Neural cell (in vitro differentiated cells): ENCODE measurements at regions not wholly inside any gene's neighbourhood (a gene's known extent, or its start where the extent isn't known, plus 50 kb on each side); places are given as distances from the start of the nearest gene placed in this dataset.

ENCODE experiments used
- H2AFZ ChIP-seq: fragments of 200-600, 300-800 bp; sonication (generic), shearing (Covaris generic); 2 replicates; pipeline ENCODE4 v1.6.0; 2014; ENCODE audit warnings: low read depth, mild to moderate bottlenecking, antibody characterized with exemption, low read length, moderate library complexity
- H3F3A ChIP-seq: fragments of 200-600 bp; shearing (Covaris generic); 2 replicates; pipeline ENCODE4 v1.6.1; 2016; ENCODE audit warnings: mild to moderate bottlenecking, moderate library complexity, mixed read lengths, antibody characterized with exemption, low read length; ENCODE audit not compliant: insufficient read depth, poor library complexity, severe bottlenecking
- H3K27ac ChIP-seq: fragments of 200-600, 300-800 bp; sonication (generic), shearing (Covaris generic); 2 replicates; pipeline ENCODE4 v1.5.1; 2014; ENCODE audit warnings: mild to moderate bottlenecking, low read length, moderate library complexity
- H3K27me3 ChIP-seq: fragments of 300-800, 200-600 bp; sonication (generic), shearing (Covaris generic); 2 replicates; pipeline ENCODE4 v1.6.0; 2014; ENCODE audit warnings: mild to moderate bottlenecking, low read depth, low read length, moderate library complexity; ENCODE audit not compliant: insufficient read depth
- H3K36me3 ChIP-seq: fragments of 300-800, 200-600 bp; sonication (generic), shearing (Covaris generic); 2 replicates; pipeline ENCODE4 v1.5.1; 2014; ENCODE audit warnings: mild to moderate bottlenecking, antibody characterized with exemption, low read length, moderate library complexity; ENCODE audit not compliant: insufficient read depth
- H3K4me2 ChIP-seq: fragments of 300-800, 200-600 bp; sonication (generic), shearing (Covaris generic); 2 replicates; pipeline ENCODE4 v1.6.0; 2014; ENCODE audit warnings: mild to moderate bottlenecking, low read length
- H3K4me3 ChIP-seq: fragments of 300-800, 200-600 bp; sonication (generic), shearing (Covaris generic); 2 replicates; pipeline ENCODE4 v1.5.1; 2014; ENCODE audit warnings: mild to moderate bottlenecking, low read length, moderate library complexity
- H3K79me2 ChIP-seq: fragments of 200-600 bp; shearing (Covaris generic); replicated peaks from 2 replicates; pipeline ENCODE4 v1.6.0; 2014; ENCODE audit warnings: mild to moderate bottlenecking, low read length, moderate library complexity; ENCODE audit not compliant: insufficient read depth
- H3K9ac ChIP-seq: fragments of 300-800, 200-600 bp; sonication (generic), shearing (Covaris generic); 2 replicates; pipeline ENCODE4 v1.6.1; 2016; ENCODE audit warnings: mild to moderate bottlenecking, low read length, mixed read lengths
- H3K9me2 ChIP-seq: fragments of 200-600 bp; shearing (Covaris generic); 2 replicates; pipeline ENCODE4 v1.6.1; 2016; ENCODE audit warnings: mild to moderate bottlenecking, low read length, mixed read lengths; ENCODE audit not compliant: insufficient read depth
- H3K9me3 ChIP-seq: fragments of 200-600, 300-800 bp; sonication (generic), shearing (Covaris generic); 2 replicates; pipeline ENCODE4 v1.6.1; 2016; ENCODE audit warnings: mild to moderate bottlenecking, mixed run types, low read length, moderate library complexity, mixed read lengths
- H4K20me1 ChIP-seq: fragments of 200-600 bp; shearing (Covaris generic); 2 replicates; pipeline ENCODE4 v1.6.1; 2016; ENCODE audit warnings: mild to moderate bottlenecking, mixed run types; ENCODE audit not compliant: insufficient read depth
- EP300 ChIP-seq: fragments of 450-650 bp; conservative IDR thresholded peaks from 2 replicates; pipeline ENCODE4 v1.6.1; 2014; ENCODE audit warnings: antibody characterized with exemption, mild to moderate bottlenecking, moderate library complexity; ENCODE audit not compliant: poor library complexity, severe bottlenecking
- EZH2 ChIP-seq: fragments of 200-600, 300-800 bp; shearing (Covaris generic), sonication (generic); IDR thresholded peaks from 2 replicates; pipeline ENCODE4 v1.6.1; 2014; ENCODE audit warnings: antibody characterized with exemption, low read length, borderline replicate concordance, mild to moderate bottlenecking; ENCODE audit not compliant: insufficient read depth, poor library complexity, severe bottlenecking
- MXI1 ChIP-seq: fragments of 450-650 bp; conservative IDR thresholded peaks from 2 replicates; pipeline ENCODE4 v1.6.1; 2014; ENCODE audit warnings: antibody characterized with exemption, mild to moderate bottlenecking; ENCODE audit not compliant: poor library complexity, severe bottlenecking
- POLR2AphosphoS5 ChIP-seq: IDR thresholded peaks from 2 replicates; pipeline ENCODE4 v1.6.1; 2012
- RAD21 ChIP-seq: fragments of 450-650 bp; conservative IDR thresholded peaks from 2 replicates; pipeline ENCODE4 v1.6.1; 2014; ENCODE audit warnings: antibody characterized with exemption, mild to moderate bottlenecking, moderate library complexity
- SMC3 ChIP-seq: fragments of 450-650 bp; conservative IDR thresholded peaks from 2 replicates; pipeline ENCODE4 v1.6.1; 2014; ENCODE audit warnings: antibody characterized with exemption, mild to moderate bottlenecking, moderate library complexity; ENCODE audit not compliant: poor library complexity
- TAF1 ChIP-seq: IDR thresholded peaks from 2 replicates; pipeline ENCODE4 v1.6.1; 2012; ENCODE audit warnings: low read depth
- TF ChIP-seq, protein P1 (sequence below): IDR thresholded peaks from 2 replicates; pipeline ENCODE4 v1.6.1; 2012; ENCODE audit warnings: borderline replicate concordance
- TF ChIP-seq, protein P2 (sequence below): fragments of 450-650 bp; IDR thresholded peaks from 2 replicates; pipeline ENCODE4 v1.5.1; 2014; ENCODE audit warnings: antibody characterized with exemption, mild to moderate bottlenecking, moderate library complexity; ENCODE audit not compliant: poor library complexity, severe bottlenecking

DNA sequence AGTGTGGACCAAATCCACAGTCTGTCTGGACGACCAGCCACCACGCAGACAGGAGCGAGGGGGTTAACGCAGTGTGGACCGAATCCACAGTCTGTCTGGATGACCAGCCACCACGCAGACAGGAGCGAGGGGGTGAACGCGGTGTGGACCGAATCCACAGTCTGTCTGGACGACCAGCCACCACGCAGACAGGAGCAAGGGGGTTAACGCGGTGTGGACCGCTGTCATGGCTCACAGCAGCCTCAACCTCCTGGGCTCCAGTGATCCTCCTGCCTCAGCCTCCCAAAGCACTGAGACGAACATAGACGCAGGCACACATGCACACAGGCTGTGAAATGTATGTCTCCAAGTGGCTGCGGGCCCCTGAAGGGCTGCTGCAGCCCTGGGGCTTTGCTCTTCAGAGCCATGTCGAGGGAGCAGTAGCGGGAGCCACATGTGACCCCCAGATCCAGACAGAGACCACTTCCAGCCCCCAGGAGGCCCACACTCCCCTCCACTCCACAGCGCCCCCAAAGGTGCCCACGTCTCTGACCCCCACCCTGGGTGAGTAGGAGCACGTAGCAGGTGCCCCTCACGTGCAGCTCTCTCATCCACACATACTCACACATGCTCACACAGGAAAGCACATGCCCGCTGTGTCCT lies 98.1 kb downstream of the YTHDF1 start:
- H2AFZ ChIP-seq: no peak overlapping the region
- H3K9me3 ChIP-seq: peaks cover 2% of the 10 kb centered on the region
- no peaks in the 10 kb centered on the region for H3K36me3 ChIP-seq
- H3K27me3 ChIP-seq: peaks cover 24% of the 10 kb centered on the region
- no peak for TF ChIP-seq EP300
- no peak for TF ChIP-seq TAF1
- no peak for TF ChIP-seq MXI1
- no peak for TF ChIP-seq EZH2
- no peak for TF ChIP-seq POLR2AphosphoS5
- TF ChIP-seq, protein P1, sequence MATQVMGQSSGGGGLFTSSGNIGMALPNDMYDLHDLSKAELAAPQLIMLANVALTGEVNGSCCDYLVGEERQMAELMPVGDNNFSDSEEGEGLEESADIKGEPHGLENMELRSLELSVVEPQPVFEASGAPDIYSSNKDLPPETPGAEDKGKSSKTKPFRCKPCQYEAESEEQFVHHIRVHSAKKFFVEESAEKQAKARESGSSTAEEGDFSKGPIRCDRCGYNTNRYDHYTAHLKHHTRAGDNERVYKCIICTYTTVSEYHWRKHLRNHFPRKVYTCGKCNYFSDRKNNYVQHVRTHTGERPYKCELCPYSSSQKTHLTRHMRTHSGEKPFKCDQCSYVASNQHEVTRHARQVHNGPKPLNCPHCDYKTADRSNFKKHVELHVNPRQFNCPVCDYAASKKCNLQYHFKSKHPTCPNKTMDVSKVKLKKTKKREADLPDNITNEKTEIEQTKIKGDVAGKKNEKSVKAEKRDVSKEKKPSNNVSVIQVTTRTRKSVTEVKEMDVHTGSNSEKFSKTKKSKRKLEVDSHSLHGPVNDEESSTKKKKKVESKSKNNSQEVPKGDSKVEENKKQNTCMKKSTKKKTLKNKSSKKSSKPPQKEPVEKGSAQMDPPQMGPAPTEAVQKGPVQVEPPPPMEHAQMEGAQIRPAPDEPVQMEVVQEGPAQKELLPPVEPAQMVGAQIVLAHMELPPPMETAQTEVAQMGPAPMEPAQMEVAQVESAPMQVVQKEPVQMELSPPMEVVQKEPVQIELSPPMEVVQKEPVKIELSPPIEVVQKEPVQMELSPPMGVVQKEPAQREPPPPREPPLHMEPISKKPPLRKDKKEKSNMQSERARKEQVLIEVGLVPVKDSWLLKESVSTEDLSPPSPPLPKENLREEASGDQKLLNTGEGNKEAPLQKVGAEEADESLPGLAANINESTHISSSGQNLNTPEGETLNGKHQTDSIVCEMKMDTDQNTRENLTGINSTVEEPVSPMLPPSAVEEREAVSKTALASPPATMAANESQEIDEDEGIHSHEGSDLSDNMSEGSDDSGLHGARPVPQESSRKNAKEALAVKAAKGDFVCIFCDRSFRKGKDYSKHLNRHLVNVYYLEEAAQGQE: no peak
- TF ChIP-seq, protein P2, sequence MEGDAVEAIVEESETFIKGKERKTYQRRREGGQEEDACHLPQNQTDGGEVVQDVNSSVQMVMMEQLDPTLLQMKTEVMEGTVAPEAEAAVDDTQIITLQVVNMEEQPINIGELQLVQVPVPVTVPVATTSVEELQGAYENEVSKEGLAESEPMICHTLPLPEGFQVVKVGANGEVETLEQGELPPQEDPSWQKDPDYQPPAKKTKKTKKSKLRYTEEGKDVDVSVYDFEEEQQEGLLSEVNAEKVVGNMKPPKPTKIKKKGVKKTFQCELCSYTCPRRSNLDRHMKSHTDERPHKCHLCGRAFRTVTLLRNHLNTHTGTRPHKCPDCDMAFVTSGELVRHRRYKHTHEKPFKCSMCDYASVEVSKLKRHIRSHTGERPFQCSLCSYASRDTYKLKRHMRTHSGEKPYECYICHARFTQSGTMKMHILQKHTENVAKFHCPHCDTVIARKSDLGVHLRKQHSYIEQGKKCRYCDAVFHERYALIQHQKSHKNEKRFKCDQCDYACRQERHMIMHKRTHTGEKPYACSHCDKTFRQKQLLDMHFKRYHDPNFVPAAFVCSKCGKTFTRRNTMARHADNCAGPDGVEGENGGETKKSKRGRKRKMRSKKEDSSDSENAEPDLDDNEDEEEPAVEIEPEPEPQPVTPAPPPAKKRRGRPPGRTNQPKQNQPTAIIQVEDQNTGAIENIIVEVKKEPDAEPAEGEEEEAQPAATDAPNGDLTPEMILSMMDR: no peak
- no peak for TF ChIP-seq RAD21
- H3K79me2 ChIP-seq: no peaks in the 10 kb centered on the region
- no peak overlapping the region for H3K9ac ChIP-seq
- no peak overlapping the region for H3K27ac ChIP-seq
- H3F3A ChIP-seq: no peaks in the 10 kb centered on the region
- H4K20me1 ChIP-seq: no peaks in the 10 kb centered on the region
- no peak overlapping the region for H3K4me2 ChIP-seq
- no peaks in the 10 kb centered on the region for H3K9me2 ChIP-seq
- no peak overlapping the region for H3K4me3 ChIP-seq

DNA sequence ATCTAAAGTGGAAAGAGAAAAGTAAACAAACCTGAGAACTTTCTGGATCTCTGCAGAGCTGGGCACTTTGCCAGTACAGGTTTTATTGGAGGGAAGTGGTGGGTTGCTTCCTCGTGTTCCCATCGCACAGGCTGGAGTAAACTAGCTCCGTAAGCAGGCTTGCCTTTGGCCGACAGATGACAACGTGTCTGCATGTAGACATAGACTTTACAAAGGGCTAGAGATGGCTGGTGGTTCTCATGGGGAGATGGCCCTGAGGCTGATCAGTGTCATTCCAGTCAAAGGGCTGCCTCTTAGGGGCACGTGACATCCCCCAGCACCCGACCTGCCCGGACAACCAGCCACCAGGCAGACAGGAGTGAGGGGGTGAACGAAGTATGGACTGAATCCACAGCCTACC lies 98.8 kb downstream of the YTHDF1 start:
- no peaks in the 10 kb centered on the region for H3K36me3 ChIP-seq
- H3K9ac ChIP-seq: no peak overlapping the region
- H3K9me3 ChIP-seq: peaks cover 3% of the 10 kb centered on the region
- no peak overlapping the region for H2AFZ ChIP-seq
- H3K79me2 ChIP-seq: no peaks in the 10 kb centered on the region
- no peak for TF ChIP-seq EZH2
- TF ChIP-seq, protein P2: no peak
- no peak for TF ChIP-seq SMC3
- no peak for TF ChIP-seq POLR2AphosphoS5
- no peak for TF ChIP-seq MXI1
- no peak for TF ChIP-seq TAF1
- TF ChIP-seq, protein P1: no peak
- no peak for TF ChIP-seq EP300
- TF ChIP-seq RAD21: no peak
- H3K27me3 ChIP-seq: peaks cover 24% of the 10 kb centered on the region
- H3K27ac ChIP-seq: no peak overlapping the region
- no peaks in the 10 kb centered on the region for H3F3A ChIP-seq
- H3K4me3 ChIP-seq: no peak overlapping the region
- no peaks in the 10 kb centered on the region for H4K20me1 ChIP-seq
- H3K4me2 ChIP-seq: no peak overlapping the region
- H3K9me2 ChIP-seq: no peaks in the 10 kb centered on the region
